ENCODE measurements at regions not wholly inside any gene's neighbourhood (a gene's known extent, or its start where the extent isn't known, plus 50 kb on each side); places are given as distances from the start of the nearest gene placed in this dataset.

- no peaks in the 10 kb centered on the region for H3K4me1 ChIP-seq (ENCODE audit: control insufficient read depth in 1 of 2, insufficient read depth in 2 of 2, low read length in 2 of 2)
- no peaks in the 10 kb centered on the region for H3K27me3 ChIP-seq (ENCODE audit: control insufficient read depth in 1 of 2, insufficient read depth in 2 of 2, low read length in 1 of 2)
- intact Hi-C loops (cut with DNase I): no loop called here
- no peaks in the 10 kb centered on the region for H3K9me3 ChIP-seq (ENCODE audit: control insufficient read depth, low read length)
- DNase-seq (no peak), ATAC-seq (ENCODE audit: low FRiP score) (no peak)
- no peaks in the 10 kb centered on the region for H3K36me3 ChIP-seq (ENCODE audit: control insufficient read depth in 1 of 2, insufficient read depth in 2 of 2, low read length in 1 of 2)
- no peak overlapping the region for H3K27ac ChIP-seq (ENCODE audit: low read depth in 1 of 2, low read length in 2 of 2)
- 72% methylated on average over 3 of the region's 3 CpGs for WGBS, 2 donors
- no peak overlapping the region for H3K4me3 ChIP-seq (ENCODE audit: low read length in 2 of 2)
Measured at GRCh38 chr14:36054353-36055051, 122.0 kb downstream of the PTCSC3 start.

- Histone ChIP-seq H3K27me3 (ENCODE audit: control insufficient read depth in 1 of 2, insufficient read depth in 2 of 2, low read length in 1 of 2) (no peaks in the 10 kb centered on the region), H3K9me3 (ENCODE audit: control insufficient read depth, low read length) (no peaks in the 10 kb centered on the region), H3K4me1 (ENCODE audit: control insufficient read depth in 1 of 2, insufficient read depth in 2 of 2, low read length in 2 of 2) (no peaks in the 10 kb centered on the region), H3K36me3 (ENCODE audit: control insufficient read depth in 1 of 2, insufficient read depth in 2 of 2, low read length in 1 of 2) (no peaks in the 10 kb centered on the region), H3K4me3 (ENCODE audit: low read length in 2 of 2) (no peak overlapping the region), H3K27ac (ENCODE audit: low read depth in 1 of 2, low read length in 2 of 2) (no peak overlapping the region)
- WGBS, 2 donors: 82 to 84% methylated on average over 3 of the region's 3 CpGs
- ATAC-seq (ENCODE audit: low FRiP score) (no peak), DNase-seq (no peak)
- intact Hi-C loops (cut with DNase I): no loop called here
Measured at GRCh38 chr14:36052681-36053080, 123.8 kb downstream of the PTCSC3 start.

- DNase-seq (no peak), ATAC-seq (ENCODE audit: low FRiP score) (no peak)
- Histone ChIP-seq H3K4me3 (ENCODE audit: low read length in 2 of 2) (no peak overlapping the region), H3K4me1 (ENCODE audit: control insufficient read depth in 1 of 2, insufficient read depth in 2 of 2, low read length in 2 of 2) (no peaks in the 10 kb centered on the region), H3K27me3 (ENCODE audit: control insufficient read depth in 1 of 2, insufficient read depth in 2 of 2, low read length in 1 of 2) (no peaks in the 10 kb centered on the region), H3K9me3 (ENCODE audit: control insufficient read depth, low read length) (no peaks in the 10 kb centered on the region), H3K36me3 (ENCODE audit: control insufficient read depth in 1 of 2, insufficient read depth in 2 of 2, low read length in 1 of 2) (no peaks in the 10 kb centered on the region), H3K27ac (ENCODE audit: low read depth in 1 of 2, low read length in 2 of 2) (no peak overlapping the region)
- intact Hi-C loops (cut with DNase I): no loop called here
- 80 to 81% methylated on average over 1 of the region's 1 CpG for WGBS, 2 donors
Measured at GRCh38 chr14:36052063-36052462, 124.5 kb downstream of the PTCSC3 start.

DNA sequence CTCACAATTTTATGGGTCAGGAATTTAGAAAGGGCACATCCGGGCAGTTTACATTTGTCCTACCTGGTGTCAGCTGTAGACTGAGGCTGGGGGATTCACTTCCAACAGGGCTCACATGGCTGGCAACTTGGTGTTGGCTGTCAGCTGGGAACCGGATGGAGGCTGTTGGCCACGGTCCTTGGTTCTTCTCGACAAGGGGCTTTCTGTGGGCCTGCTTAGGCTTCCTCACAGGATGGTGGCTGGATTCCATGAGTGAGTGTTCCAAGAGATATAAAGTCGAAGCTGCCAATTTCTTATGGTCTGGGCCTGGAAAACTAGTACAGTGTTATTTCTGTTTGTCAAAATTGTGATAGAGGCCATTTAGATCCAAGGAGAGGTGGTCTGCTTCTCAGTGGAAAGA, 127.9 kb downstream of the PTCSC3 start:
- WGBS, 2 donors: 32% methylated on average over 5 of the region's 5 CpGs

GRCh38 chr14:36047912-36048311, 128.6 kb downstream of the PTCSC3 start:
- Histone ChIP-seq H3K9me3 (ENCODE audit: control insufficient read depth, low read length) (no peaks in the 10 kb centered on the region), H3K4me1 (ENCODE audit: control insufficient read depth in 1 of 2, insufficient read depth in 2 of 2, low read length in 2 of 2) (no peaks in the 10 kb centered on the region), H3K27me3 (ENCODE audit: control insufficient read depth in 1 of 2, insufficient read depth in 2 of 2, low read length in 1 of 2) (no peaks in the 10 kb centered on the region), H3K27ac (ENCODE audit: low read depth in 1 of 2, low read length in 2 of 2) (no peak overlapping the region), H3K4me3 (ENCODE audit: low read length in 2 of 2) (no peak overlapping the region), H3K36me3 (ENCODE audit: control insufficient read depth in 1 of 2, insufficient read depth in 2 of 2, low read length in 1 of 2) (no peaks in the 10 kb centered on the region)
- WGBS, 2 donors: 47 to 58% methylated on average over 4 of the region's 4 CpGs
- no peak for DNase-seq
- ATAC-seq (ENCODE audit: low FRiP score): no peak
- intact Hi-C loops (cut with DNase I): no loop called here

More for the DNA sequence above, 127.9 kb downstream of the PTCSC3 start:
- DNase-seq: no peak
- Histone ChIP-seq H3K27me3 (ENCODE audit: control insufficient read depth in 1 of 2, insufficient read depth in 2 of 2, low read length in 1 of 2) (no peaks in the 10 kb centered on the region), H3K27ac (ENCODE audit: low read depth in 1 of 2, low read length in 2 of 2) (no peak overlapping the region), H3K9me3 (ENCODE audit: control insufficient read depth, low read length) (no peaks in the 10 kb centered on the region), H3K4me3 (ENCODE audit: low read length in 2 of 2) (no peak overlapping the region), H3K36me3 (ENCODE audit: control insufficient read depth in 1 of 2, insufficient read depth in 2 of 2, low read length in 1 of 2) (no peaks in the 10 kb centered on the region), H3K4me1 (ENCODE audit: control insufficient read depth in 1 of 2, insufficient read depth in 2 of 2, low read length in 2 of 2) (no peaks in the 10 kb centered on the region)
- no peak for ATAC-seq (ENCODE audit: low FRiP score)
- intact Hi-C loops (cut with DNase I): no loop called here

GRCh38 chr14:36035675-36036074, 140.8 kb downstream of the PTCSC3 start:
- peaks cover 4% of the 10 kb centered on the region for H3K9me3 ChIP-seq (ENCODE audit: control insufficient read depth, low read length)
- H3K36me3 ChIP-seq (ENCODE audit: control insufficient read depth in 1 of 2, insufficient read depth in 2 of 2, low read length in 1 of 2): no peaks in the 10 kb centered on the region
- no peaks in the 10 kb centered on the region for H3K4me1 ChIP-seq (ENCODE audit: control insufficient read depth in 1 of 2, insufficient read depth in 2 of 2, low read length in 2 of 2)
- intact Hi-C loops (cut with DNase I): no loop called here
- H3K27ac ChIP-seq (ENCODE audit: low read depth in 1 of 2, low read length in 2 of 2): no peak overlapping the region
- no peak overlapping the region for H3K4me3 ChIP-seq (ENCODE audit: low read length in 2 of 2)
- 85 to 88% methylated on average over 2 of the region's 2 CpGs for WGBS, 2 donors
- DNase-seq: no peak
- ATAC-seq (ENCODE audit: low FRiP score): no peak
- no peaks in the 10 kb centered on the region for H3K27me3 ChIP-seq (ENCODE audit: control insufficient read depth in 1 of 2, insufficient read depth in 2 of 2, low read length in 1 of 2)

DNA sequence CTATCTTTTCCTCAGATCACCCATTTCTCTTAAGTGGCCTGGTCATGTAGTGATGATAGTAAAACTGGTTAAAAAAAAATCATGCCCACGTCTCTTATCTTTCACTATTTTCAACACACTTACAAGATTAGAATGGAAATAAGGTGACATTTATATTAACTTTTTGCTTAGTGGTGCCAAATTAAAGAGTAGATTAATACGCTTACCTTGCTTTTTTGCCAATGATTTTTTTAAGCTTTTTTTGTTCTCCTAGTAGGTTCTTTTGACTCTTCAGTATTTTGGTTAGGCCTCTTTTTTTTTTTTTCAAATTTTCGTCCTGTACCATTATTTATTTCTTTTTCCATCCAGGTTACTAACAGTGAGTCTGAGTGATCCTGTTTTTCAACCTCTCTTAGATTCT, 147.9 kb downstream of the PTCSC3 start:
- WGBS, 2 donors: 45 to 56% methylated on average over 3 of the region's 3 CpGs
- Histone ChIP-seq H3K27me3 (ENCODE audit: control insufficient read depth in 1 of 2, insufficient read depth in 2 of 2, low read length in 1 of 2) (no peaks in the 10 kb centered on the region), H3K4me3 (ENCODE audit: low read length in 2 of 2) (no peak overlapping the region), H3K4me1 (ENCODE audit: control insufficient read depth in 1 of 2, insufficient read depth in 2 of 2, low read length in 2 of 2) (no peaks in the 10 kb centered on the region), H3K36me3 (ENCODE audit: control insufficient read depth in 1 of 2, insufficient read depth in 2 of 2, low read length in 1 of 2) (no peaks in the 10 kb centered on the region), H3K27ac (ENCODE audit: low read depth in 1 of 2, low read length in 2 of 2) (no peak overlapping the region), H3K9me3 (ENCODE audit: control insufficient read depth, low read length) (peaks cover 2% of the 10 kb centered on the region)
- intact Hi-C loops (cut with DNase I): no loop called here
- no peak for ATAC-seq (ENCODE audit: low FRiP score)
- no peak for DNase-seq

GRCh38 chr14:36028218-36028617, 148.3 kb downstream of the PTCSC3 start:
- Histone ChIP-seq H3K4me1 (ENCODE audit: control insufficient read depth in 1 of 2, insufficient read depth in 2 of 2, low read length in 2 of 2) (no peaks in the 10 kb centered on the region), H3K27ac (ENCODE audit: low read depth in 1 of 2, low read length in 2 of 2) (no peak overlapping the region), H3K27me3 (ENCODE audit: control insufficient read depth in 1 of 2, insufficient read depth in 2 of 2, low read length in 1 of 2) (no peaks in the 10 kb centered on the region), H3K4me3 (ENCODE audit: low read length in 2 of 2) (no peak overlapping the region), H3K36me3 (ENCODE audit: control insufficient read depth in 1 of 2, insufficient read depth in 2 of 2, low read length in 1 of 2) (no peaks in the 10 kb centered on the region), H3K9me3 (ENCODE audit: control insufficient read depth, low read length) (peaks cover 2% of the 10 kb centered on the region)
- DNase-seq (no peak), ATAC-seq (ENCODE audit: low FRiP score) (no peak)
- intact Hi-C loops (cut with DNase I): no loop called here
- WGBS, 2 donors: 79 to 89% methylated on average over 4 of the region's 4 CpGs

DNA sequence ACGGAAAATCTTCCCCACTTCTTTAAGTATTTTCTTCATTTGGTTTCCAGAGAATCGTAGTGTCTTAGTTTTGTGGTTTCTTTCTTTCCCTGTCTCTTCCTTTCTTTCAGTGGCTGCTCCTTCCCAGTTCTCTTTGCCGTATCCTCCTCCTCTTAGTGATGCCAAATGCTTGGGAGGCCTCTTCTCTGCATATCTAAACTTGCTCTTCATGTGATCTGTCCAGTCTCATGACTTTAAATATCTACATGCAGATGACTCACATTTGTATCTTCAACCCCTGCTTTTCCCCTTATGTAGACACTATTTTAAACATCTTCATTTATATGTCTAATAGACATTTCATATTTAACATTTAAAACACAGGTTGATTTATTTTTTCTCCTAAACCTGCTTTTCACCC, 149.2 kb downstream of the PTCSC3 start:
- no peak for DNase-seq

More for the DNA sequence above, 149.2 kb downstream of the PTCSC3 start:
- WGBS, 2 donors: 82 to 91% methylated on average over 3 of the region's 3 CpGs
- intact Hi-C loops (cut with DNase I): no loop called here
- ATAC-seq (ENCODE audit: low FRiP score): no peak
- no peaks in the 10 kb centered on the region for H3K4me1 ChIP-seq (ENCODE audit: control insufficient read depth in 1 of 2, insufficient read depth in 2 of 2, low read length in 2 of 2)
- no peaks in the 10 kb centered on the region for H3K36me3 ChIP-seq (ENCODE audit: control insufficient read depth in 1 of 2, insufficient read depth in 2 of 2, low read length in 1 of 2)
- H3K27ac ChIP-seq (ENCODE audit: low read depth in 1 of 2, low read length in 2 of 2): no peak overlapping the region
- H3K4me3 ChIP-seq (ENCODE audit: low read length in 2 of 2): no peak overlapping the region
- peaks cover 2% of the 10 kb centered on the region for H3K9me3 ChIP-seq (ENCODE audit: control insufficient read depth, low read length)
- H3K27me3 ChIP-seq (ENCODE audit: control insufficient read depth in 1 of 2, insufficient read depth in 2 of 2, low read length in 1 of 2): no peaks in the 10 kb centered on the region
